GM21619 (cell line): ENCODE measurements at regions not wholly inside any gene's neighbourhood (a gene's known extent, or its start where the extent isn't known, plus 50 kb on each side); places are given as distances from the start of the nearest gene placed in this dataset.
"Not testable (repeated sequence)": the region's sequence is repeated elsewhere in the genome, so short reads cannot be mapped to it uniquely, and the experiment has no call there.

Source experiments
- ATAC-seq: cut with Tn5 transposase; IDR thresholded peaks from one replicate; pipeline ENCODE4 v1.9.1; 2021; ENCODE audit not compliant: unreplicated experiment

GRCh38 chr9:113739605-113740507 is 136.3 kb upstream of the ZNF618 start:
- ATAC-seq, result not testable (repeated sequence)

- not testable (repeated sequence) for ATAC-seq
These were observed 135.3 kb upstream of the ZNF618 start for GRCh38 chr9:113740508-113741500.

- no peak for ATAC-seq
These were observed 133.9 kb upstream of the ZNF618 start for GRCh38 chr9:113741886-113742854.

- no peak for ATAC-seq
These were observed 133.2 kb upstream of the ZNF618 start for GRCh38 chr9:113742878-113743277.

GRCh38 chr9:113746486-113746885 is 129.6 kb upstream of the ZNF618 start:
- no peak for ATAC-seq

- no peak for ATAC-seq
These were observed 128.0 kb upstream of the ZNF618 start for GRCh38 chr9:113748135-113748534.

DNA sequence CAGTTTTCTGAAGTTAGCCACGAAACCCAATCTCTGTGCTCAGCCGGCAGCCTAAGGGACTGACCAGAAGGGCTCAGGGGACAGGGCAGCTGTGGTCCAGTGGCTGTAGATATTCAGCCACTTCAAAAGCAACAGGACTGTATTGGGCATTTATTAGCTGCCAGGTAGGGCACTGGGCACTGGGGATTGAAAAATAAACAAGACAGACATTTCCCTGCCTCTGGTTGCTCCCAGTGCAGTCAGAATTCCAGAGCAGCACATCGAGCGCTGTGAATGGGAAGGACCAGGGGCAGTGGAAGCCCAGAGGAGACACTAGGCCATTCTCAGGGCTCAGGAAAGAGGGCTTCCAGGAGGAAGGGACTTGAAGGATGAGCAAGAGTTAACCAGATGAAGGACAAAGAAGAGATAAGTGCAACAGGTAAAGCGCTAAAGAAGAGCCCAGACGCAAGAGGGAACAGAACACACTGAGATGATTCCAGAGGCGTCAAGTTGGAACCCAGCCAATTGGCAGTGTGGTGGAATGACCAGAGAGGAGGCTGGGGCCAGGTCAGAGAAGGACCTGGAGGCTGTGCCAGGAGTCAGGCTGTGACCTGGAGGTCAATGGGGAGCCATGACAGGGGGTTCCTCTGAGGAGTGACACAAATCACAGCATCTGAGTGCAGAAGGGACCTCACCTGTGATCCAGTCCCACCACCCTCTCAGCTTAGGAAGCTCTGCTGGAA is 122.5 kb upstream of the ZNF618 start:
- ATAC-seq, result no peak

- no peak for ATAC-seq
These were observed 121.4 kb upstream of the ZNF618 start for GRCh38 chr9:113754739-113755138.

DNA sequence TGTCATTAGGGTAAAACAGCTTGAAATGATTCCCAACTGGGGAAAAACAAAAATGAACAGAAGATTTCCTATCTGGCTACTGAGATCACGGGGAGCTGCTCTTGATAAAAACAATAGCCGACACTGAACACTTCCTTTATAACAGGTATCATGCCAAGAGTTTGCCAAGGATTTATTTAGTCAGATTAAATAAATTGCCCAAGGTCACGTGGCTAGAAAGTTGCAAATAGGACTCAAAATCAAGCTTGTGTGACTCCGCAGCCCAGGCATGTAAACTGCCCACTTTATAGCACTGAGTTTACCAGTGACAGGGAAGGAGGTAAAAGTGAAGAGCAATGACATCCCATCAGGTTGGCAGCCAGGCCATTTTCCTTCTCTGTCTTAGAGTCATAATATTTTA is 120.7 kb upstream of the ZNF618 start:
- ATAC-seq, result no peak

DNA sequence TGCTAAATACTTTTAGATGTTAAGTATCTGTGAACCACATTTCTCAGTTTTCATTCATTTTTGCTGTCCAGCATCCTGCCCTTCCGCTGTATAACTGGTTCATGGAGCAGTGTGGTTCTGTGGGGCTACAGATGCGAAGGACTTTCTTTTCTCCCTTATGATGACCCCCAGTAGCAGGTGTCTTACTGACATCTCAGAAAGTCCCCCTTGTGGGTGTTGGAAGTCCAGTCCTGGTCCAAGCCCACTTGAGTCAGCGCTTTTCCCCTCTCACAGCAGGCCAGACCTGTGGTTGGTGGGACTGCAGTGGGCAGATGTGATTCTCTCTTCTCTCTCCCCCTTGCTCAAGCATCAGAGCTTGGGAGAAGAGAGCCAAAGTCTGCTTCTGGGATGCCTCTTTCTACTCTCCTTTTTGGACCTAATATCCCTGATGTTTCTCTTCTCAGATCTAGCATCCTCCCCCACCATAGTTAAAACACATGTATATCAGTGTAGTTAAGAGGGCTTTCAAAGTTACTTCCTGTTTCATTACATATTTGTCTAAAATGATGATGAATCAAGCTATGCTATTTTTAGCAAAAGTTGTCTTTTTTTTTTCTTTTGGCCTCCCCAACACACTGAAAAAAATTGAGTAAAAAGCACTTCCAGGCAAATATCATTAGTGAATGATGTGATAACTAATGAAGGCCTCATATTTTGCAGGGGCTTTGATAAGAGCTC is 119.5 kb upstream of the ZNF618 start:
- no peak for ATAC-seq

GRCh38 chr9:113763429-113763828 is 112.7 kb upstream of the ZNF618 start:
- ATAC-seq, result no peak

DNA sequence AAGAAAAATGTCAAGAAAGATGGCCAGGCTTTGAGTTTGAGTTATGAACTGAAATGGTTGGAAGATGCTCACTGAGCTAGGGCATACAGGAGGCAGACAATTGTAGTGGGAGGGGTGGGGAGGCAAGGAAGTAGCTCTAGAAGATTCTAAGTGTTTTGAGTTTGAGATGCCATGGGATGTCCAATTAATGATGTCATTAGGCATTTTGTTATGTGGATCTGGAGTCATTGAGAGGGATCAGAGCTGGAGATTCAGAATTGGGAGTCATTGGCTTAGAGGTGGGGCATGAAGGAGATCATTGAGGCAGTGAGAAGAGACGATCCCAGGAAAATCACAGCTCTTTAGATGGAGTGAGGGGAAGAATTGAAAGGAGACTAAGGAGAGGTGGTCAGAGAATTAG is 111.5 kb upstream of the ZNF618 start:
- no peak for ATAC-seq

DNA sequence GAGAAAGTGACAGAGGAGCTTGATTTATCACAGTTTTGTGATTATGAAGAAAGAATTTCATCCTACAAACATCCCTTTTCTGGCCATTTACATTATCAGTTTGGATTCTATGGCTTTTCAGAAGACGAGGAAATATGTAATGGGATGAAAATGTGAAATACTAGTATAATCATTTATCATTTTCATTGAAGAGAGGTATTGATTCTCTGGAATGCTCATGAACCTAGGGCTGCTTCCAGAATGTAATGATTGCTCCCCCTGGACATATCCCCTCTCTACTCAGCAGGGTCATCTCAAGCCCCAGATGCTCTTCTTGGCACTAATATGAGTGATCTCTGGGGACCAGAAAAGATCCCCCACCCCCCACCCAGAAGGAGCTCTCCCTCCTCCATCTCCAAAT is 106.7 kb upstream of the ZNF618 start:
- ATAC-seq, result no peak

DNA sequence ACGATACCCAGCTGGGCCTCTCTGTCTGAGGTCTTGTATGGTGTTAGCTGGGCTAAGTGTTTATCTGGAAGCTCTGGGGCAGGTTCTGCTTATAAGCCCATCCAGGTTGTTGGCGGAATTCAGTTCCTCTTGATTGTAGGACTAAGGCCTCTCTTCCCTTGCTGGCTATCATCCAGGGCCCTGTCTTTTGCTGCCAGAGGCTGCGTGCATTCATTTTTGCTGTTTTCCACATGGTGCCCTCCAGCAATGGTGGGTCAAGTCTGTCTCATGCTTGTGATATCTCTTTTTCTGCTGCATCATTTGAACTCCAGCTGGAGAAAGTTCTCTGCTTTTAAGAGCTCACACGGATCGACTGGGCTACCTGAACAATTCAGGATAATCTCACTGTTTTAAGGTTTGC is 105.7 kb upstream of the ZNF618 start:
- no peak for ATAC-seq

GRCh38 chr9:113771199-113771598 is 104.9 kb upstream of the ZNF618 start:
- no peak for ATAC-seq

- ATAC-seq, result no peak
These were observed 103.8 kb upstream of the ZNF618 start for GRCh38 chr9:113772121-113772810.

GRCh38 chr9:113774963-113775362 is 101.1 kb upstream of the ZNF618 start:
- ATAC-seq, result no peak

- no peak for ATAC-seq
These were observed 100.4 kb upstream of the ZNF618 start for GRCh38 chr9:113775749-113776148.

- ATAC-seq, result no peak
These were observed 99.9 kb upstream of the ZNF618 start for GRCh38 chr9:113776194-113776593.
